Loucy (cell line): ENCODE measurements at regions not wholly inside any gene's neighbourhood (a gene's known extent, or its start where the extent isn't known, plus 50 kb on each side); places are given as distances from the start of the nearest gene placed in this dataset.

Source experiments
- H2AFZ ChIP-seq: fragments of 200-600 bp; sonication (generic); 2 replicates; pipeline ENCODE4 v1.6.0; 2016; ENCODE audit warnings: antibody characterized with exemption, mild to moderate bottlenecking, low read length, moderate library complexity
- H3F3A ChIP-seq: fragments of 200-600 bp; 2 replicates; pipeline ENCODE4 v1.6.0; 2016; ENCODE audit warnings: antibody characterized with exemption, low read depth, mild to moderate bottlenecking
- H3K27me3 ChIP-seq: fragments of 200-600 bp; sonication (generic); 2 replicates; pipeline ENCODE4 v1.6.1; 2014; ENCODE audit warnings: low read length, mild to moderate bottlenecking; ENCODE audit not compliant: insufficient read depth, poor library complexity, severe bottlenecking
- H3K36me3 ChIP-seq: fragments of 200-600 bp; sonication (generic); 2 replicates; pipeline ENCODE4 v1.6.1; 2016; ENCODE audit warnings: low read length; ENCODE audit not compliant: insufficient read depth
- H3K4me1 ChIP-seq: fragments of 200-600 bp; sonication (generic); 2 replicates; pipeline ENCODE4 v1.5.1; 2014; ENCODE audit warnings: low read length, mild to moderate bottlenecking; ENCODE audit not compliant: insufficient read depth, poor library complexity, severe bottlenecking
- H3K4me2 ChIP-seq: fragments of 200-600 bp; sonication (generic); 2 replicates; pipeline ENCODE4 v1.6.0; 2014; ENCODE audit warnings: antibody characterized with exemption, low read length, low read depth, mild to moderate bottlenecking; ENCODE audit not compliant: poor library complexity, severe bottlenecking
- H3K4me3 ChIP-seq: fragments of 200-600 bp; sonication (generic); 2 replicates; pipeline ENCODE4 v1.5.1; 2014; ENCODE audit warnings: low read length, mild to moderate bottlenecking, mixed read lengths; ENCODE audit not compliant: poor library complexity, severe bottlenecking
- H3K79me2 ChIP-seq: fragments of 200-600 bp; sonication (generic); 2 replicates; pipeline ENCODE4 v1.6.1; 2014; ENCODE audit warnings: low read length; ENCODE audit not compliant: insufficient read depth
- H3K9ac ChIP-seq: fragments of 200-600 bp; sonication (generic); 2 replicates; pipeline ENCODE4 v1.6.0; 2014; ENCODE audit warnings: mild to moderate bottlenecking, low read depth, low read length, moderate library complexity; ENCODE audit not compliant: poor library complexity, severe bottlenecking
- H3K9me2 ChIP-seq: fragments of 200-600 bp; sonication (generic); replicated peaks from 2 replicates; pipeline ENCODE4 v1.6.1; 2016; ENCODE audit warnings: low read depth, low read length, mixed read lengths
- H3K9me3 ChIP-seq: fragments of 200-600 bp; sonication (generic); 2 replicates; pipeline ENCODE4 v1.6.1; 2014; ENCODE audit warnings: mild to moderate bottlenecking, antibody characterized with exemption, low read length, low read depth; ENCODE audit not compliant: insufficient read depth
- H4K20me1 ChIP-seq: fragments of 200-600 bp; sonication (generic); 2 replicates; pipeline ENCODE4 v1.6.0; 2014; ENCODE audit warnings: antibody characterized with exemption, low read length, mild to moderate bottlenecking; ENCODE audit not compliant: insufficient read depth, poor library complexity, severe bottlenecking
- EZH2phosphoT487 ChIP-seq: fragments of 200-600 bp; IDR thresholded peaks from 2 replicates; pipeline ENCODE4 v1.6.1; 2018; ENCODE audit warnings: antibody characterized with exemption, mild to moderate bottlenecking, moderate library complexity, borderline replicate concordance
- TF ChIP-seq, protein P1 (sequence below): fragments of 200-600 bp; sonication (generic); conservative IDR thresholded peaks from 2 replicates; pipeline ENCODE4 v1.5.1; 2014; ENCODE audit warnings: mild to moderate bottlenecking, antibody characterized with exemption, low read length

DNA sequence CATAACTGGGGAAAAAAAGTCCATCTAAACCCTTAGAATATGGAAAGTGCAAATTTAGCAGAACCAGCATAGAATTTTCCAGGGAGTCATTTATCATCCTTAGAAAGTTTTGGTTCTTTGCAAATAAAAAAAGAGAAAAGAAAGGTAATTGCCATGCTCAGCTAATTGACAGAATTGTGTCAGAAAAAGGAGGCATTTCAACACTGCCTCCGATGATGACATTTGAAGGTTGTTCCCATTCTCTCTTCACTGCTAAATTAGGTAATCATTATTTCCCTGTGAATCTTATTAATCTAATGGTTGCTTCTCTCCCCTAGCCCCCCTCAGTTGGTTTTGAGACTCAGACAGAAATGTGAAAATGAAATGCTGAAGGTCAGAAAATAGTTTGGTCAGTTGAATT, 139.2 kb downstream of the PDCD6IP start:
- Histone ChIP-seq H3K9ac (no peak overlapping the region), H2AFZ (no peak overlapping the region), H3K9me3 (no peaks in the 10 kb centered on the region), H3K4me1 (no peaks in the 10 kb centered on the region), H4K20me1 (no peaks in the 10 kb centered on the region), H3K27me3 (no peaks in the 10 kb centered on the region), H3K9me2 (no peaks in the 10 kb centered on the region), H3K79me2 (no peaks in the 10 kb centered on the region), H3K4me3 (no peak overlapping the region), H3F3A (no peaks in the 10 kb centered on the region), H3K36me3 (no peaks in the 10 kb centered on the region), H3K4me2 (no peak overlapping the region)
- TF ChIP-seq, protein P1, sequence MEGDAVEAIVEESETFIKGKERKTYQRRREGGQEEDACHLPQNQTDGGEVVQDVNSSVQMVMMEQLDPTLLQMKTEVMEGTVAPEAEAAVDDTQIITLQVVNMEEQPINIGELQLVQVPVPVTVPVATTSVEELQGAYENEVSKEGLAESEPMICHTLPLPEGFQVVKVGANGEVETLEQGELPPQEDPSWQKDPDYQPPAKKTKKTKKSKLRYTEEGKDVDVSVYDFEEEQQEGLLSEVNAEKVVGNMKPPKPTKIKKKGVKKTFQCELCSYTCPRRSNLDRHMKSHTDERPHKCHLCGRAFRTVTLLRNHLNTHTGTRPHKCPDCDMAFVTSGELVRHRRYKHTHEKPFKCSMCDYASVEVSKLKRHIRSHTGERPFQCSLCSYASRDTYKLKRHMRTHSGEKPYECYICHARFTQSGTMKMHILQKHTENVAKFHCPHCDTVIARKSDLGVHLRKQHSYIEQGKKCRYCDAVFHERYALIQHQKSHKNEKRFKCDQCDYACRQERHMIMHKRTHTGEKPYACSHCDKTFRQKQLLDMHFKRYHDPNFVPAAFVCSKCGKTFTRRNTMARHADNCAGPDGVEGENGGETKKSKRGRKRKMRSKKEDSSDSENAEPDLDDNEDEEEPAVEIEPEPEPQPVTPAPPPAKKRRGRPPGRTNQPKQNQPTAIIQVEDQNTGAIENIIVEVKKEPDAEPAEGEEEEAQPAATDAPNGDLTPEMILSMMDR = no peak
- TF ChIP-seq EZH2phosphoT487 = no peak

DNA sequence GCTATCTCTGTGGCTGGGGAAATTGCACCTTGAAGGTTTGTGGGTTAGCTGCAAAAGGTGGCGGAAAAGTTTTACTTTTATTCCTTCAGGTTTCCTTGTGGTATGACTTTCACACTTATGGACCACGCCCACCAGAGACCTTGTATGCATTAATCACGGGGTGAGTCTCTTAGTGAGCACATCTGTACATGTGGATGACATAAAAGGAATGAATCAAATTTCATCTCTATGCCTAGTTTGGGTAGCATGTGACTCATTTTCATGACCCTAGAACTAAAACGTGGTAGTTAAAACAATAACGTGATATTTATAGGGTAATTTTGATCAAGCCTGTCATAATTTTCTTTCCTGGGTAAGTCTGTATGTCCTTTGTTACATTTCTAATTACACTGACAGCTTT, 141.7 kb downstream of the PDCD6IP start:
- no peaks in the 10 kb centered on the region for H3K36me3 ChIP-seq
- no peaks in the 10 kb centered on the region for H3K79me2 ChIP-seq
- H3K9me2 ChIP-seq = no peaks in the 10 kb centered on the region
- no peaks in the 10 kb centered on the region for H3K4me1 ChIP-seq
- H3K27me3 ChIP-seq = no peaks in the 10 kb centered on the region
- no peaks in the 10 kb centered on the region for H3F3A ChIP-seq
- no peak overlapping the region for H3K4me3 ChIP-seq
- no peak overlapping the region for H2AFZ ChIP-seq
- H3K4me2 ChIP-seq = no peak overlapping the region
- H3K9ac ChIP-seq = no peak overlapping the region
- H3K9me3 ChIP-seq = no peaks in the 10 kb centered on the region
- no peaks in the 10 kb centered on the region for H4K20me1 ChIP-seq
- no peak for TF ChIP-seq EZH2phosphoT487
- TF ChIP-seq, protein P1 = no peak

DNA sequence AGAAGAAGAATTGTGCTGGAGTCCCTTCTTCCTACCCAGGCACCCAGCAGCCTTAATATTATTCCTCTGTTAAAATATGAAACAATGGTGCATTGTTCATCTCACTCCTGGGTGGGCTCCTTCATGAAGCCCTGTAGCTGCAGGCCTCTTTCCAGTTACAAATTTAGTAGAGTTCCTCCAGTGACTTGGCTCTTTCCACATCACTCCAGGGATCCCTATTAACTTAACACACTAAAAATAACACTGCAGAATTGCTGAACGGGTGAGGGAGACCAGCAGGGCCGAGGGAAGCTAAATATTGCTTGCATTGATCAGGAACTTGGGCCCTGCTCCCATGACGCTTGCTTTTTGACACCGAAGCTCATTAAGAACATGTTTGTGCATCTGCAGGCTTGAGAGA, 142.3 kb downstream of the PDCD6IP start:
- TF ChIP-seq EZH2phosphoT487 = no peak
- TF ChIP-seq, protein P1 = no peak
- H2AFZ ChIP-seq = no peak overlapping the region

More for the DNA sequence above, 142.3 kb downstream of the PDCD6IP start:
- no peaks in the 10 kb centered on the region for H3K9me3 ChIP-seq
- no peak overlapping the region for H3K4me3 ChIP-seq
- no peaks in the 10 kb centered on the region for H3K36me3 ChIP-seq
- H3F3A ChIP-seq = no peaks in the 10 kb centered on the region
- H3K9me2 ChIP-seq = no peaks in the 10 kb centered on the region
- H3K4me1 ChIP-seq = no peaks in the 10 kb centered on the region
- no peak overlapping the region for H3K4me2 ChIP-seq
- no peaks in the 10 kb centered on the region for H4K20me1 ChIP-seq
- no peaks in the 10 kb centered on the region for H3K79me2 ChIP-seq
- H3K9ac ChIP-seq = no peak overlapping the region
- H3K27me3 ChIP-seq = no peaks in the 10 kb centered on the region
